ENCODE measurements at regions not wholly inside any gene's neighbourhood (a gene's known extent, or its start where the extent isn't known, plus 50 kb on each side); places are given as distances from the start of the nearest gene placed in this dataset.

DNA sequence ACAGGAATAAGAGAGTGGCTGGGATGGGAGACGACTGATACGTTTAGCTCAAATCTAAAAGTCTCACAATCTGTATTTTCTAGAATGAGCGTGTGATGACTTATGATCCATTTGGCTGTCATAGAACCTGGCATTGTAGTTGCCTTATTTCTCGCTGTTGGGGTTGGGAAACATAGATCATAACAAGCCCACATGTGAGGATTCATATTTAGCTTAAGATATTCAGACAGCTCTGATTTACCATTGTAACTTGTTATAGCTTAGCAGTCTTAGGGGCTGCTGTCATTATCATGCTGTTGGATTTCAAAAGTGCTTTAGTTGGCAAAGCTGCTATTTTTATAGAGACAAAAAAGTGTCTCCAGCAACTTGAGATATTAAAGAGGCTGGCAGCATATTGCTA lies 871.3 kb downstream of the ZPLD1 start:
- no peak for TF ChIP-seq TAF1 (IDR thresholded peaks at IDR 0.05; ENCODE audit: borderline replicate concordance, low read depth, low read length)
- no peak for TF ChIP-seq BHLHE40 (IDR thresholded peaks at IDR 0.05; ENCODE audit: borderline replicate concordance in 1 of 2, low read depth in 2 of 2, low read length in 1 of 2)
- no peak for TF ChIP-seq POLR2AphosphoS2 (IDR thresholded peaks at IDR 0.05; ENCODE audit: low read depth, low read length)
- TF ChIP-seq BMI1 (IDR thresholded peaks at IDR 0.05; ENCODE audit: borderline replicate concordance) = no peak
- TF ChIP-seq RUNX3 (IDR thresholded peaks at IDR 0.05; ENCODE audit: low read length) = no peak
- TF ChIP-seq RELA (IDR thresholded peaks at IDR 0.05; ENCODE audit: borderline replicate concordance, partially characterized antibody) = no peak
- TF ChIP-seq, protein P1, sequence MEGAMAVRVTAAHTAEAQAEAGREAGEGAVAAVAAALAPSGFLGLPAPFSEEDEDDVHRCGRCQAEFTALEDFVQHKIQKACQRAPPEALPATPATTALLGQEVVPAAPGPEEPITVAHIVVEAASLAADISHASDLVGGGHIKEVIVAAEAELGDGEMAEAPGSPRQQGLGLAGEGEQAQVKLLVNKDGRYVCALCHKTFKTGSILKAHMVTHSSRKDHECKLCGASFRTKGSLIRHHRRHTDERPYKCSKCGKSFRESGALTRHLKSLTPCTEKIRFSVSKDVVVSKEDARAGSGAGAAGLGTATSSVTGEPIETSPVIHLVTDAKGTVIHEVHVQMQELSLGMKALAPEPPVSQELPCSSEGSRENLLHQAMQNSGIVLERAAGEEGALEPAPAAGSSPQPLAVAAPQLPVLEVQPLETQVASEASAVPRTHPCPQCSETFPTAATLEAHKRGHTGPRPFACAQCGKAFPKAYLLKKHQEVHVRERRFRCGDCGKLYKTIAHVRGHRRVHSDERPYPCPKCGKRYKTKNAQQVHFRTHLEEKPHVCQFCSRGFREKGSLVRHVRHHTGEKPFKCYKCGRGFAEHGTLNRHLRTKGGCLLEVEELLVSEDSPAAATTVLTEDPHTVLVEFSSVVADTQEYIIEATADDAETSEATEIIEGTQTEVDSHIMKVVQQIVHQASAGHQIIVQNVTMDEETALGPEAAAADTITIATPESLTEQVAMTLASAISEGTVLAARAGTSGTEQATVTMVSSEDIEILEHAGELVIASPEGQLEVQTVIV (IDR thresholded peaks at IDR 0.05; ENCODE audit: borderline replicate concordance, partially characterized antibody) = no peak
- TF ChIP-seq SIX5 (IDR thresholded peaks at IDR 0.05; ENCODE audit: low read depth, low read length, severe bottlenecking) = no peak
- TF ChIP-seq NRF1 (conservative IDR thresholded peaks at IDR 0.05; ENCODE audit: low read depth, low read length) = no peak
- no peak for TF ChIP-seq STAT1 (conservative IDR thresholded peaks at IDR 0.05)
- no peak for TF ChIP-seq MYC (IDR thresholded peaks at IDR 0.05; ENCODE audit: insufficient read depth, insufficient read length, insufficient replicate concordance, low read length, severe bottlenecking)
- TF ChIP-seq CEBPB (IDR thresholded peaks at IDR 0.05; ENCODE audit: borderline replicate concordance in 1 of 2, low read depth in 2 of 2, low read length in 2 of 2) = no peak
- TF ChIP-seq TCF12 (IDR thresholded peaks at IDR 0.05; ENCODE audit: low read depth, low read length) = no peak
- TF ChIP-seq, protein P2, sequence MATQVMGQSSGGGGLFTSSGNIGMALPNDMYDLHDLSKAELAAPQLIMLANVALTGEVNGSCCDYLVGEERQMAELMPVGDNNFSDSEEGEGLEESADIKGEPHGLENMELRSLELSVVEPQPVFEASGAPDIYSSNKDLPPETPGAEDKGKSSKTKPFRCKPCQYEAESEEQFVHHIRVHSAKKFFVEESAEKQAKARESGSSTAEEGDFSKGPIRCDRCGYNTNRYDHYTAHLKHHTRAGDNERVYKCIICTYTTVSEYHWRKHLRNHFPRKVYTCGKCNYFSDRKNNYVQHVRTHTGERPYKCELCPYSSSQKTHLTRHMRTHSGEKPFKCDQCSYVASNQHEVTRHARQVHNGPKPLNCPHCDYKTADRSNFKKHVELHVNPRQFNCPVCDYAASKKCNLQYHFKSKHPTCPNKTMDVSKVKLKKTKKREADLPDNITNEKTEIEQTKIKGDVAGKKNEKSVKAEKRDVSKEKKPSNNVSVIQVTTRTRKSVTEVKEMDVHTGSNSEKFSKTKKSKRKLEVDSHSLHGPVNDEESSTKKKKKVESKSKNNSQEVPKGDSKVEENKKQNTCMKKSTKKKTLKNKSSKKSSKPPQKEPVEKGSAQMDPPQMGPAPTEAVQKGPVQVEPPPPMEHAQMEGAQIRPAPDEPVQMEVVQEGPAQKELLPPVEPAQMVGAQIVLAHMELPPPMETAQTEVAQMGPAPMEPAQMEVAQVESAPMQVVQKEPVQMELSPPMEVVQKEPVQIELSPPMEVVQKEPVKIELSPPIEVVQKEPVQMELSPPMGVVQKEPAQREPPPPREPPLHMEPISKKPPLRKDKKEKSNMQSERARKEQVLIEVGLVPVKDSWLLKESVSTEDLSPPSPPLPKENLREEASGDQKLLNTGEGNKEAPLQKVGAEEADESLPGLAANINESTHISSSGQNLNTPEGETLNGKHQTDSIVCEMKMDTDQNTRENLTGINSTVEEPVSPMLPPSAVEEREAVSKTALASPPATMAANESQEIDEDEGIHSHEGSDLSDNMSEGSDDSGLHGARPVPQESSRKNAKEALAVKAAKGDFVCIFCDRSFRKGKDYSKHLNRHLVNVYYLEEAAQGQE (IDR thresholded peaks at IDR 0.05; ENCODE audit: low read depth, low read length) = no peak
- TF ChIP-seq PAX8 (IDR thresholded peaks at IDR 0.05) = no peak
- no peak for TF ChIP-seq CREM (IDR thresholded peaks at IDR 0.05; ENCODE audit: low read depth)
- Histone ChIP-seq H3K9ac (ENCODE audit: control insufficient read depth, insufficient read depth, low read length) (no peak overlapping the region), H3K79me2 (ENCODE audit: control insufficient read depth, insufficient read depth, low read length) (no peaks in the 10 kb centered on the region), H3K27ac (ENCODE audit: control insufficient read depth, insufficient read depth) (no peak overlapping the region), H3K4me1 (ENCODE audit: control insufficient read depth, insufficient read depth, low read length) (no peaks in the 10 kb centered on the region), H3K9me3 (replicated peaks; ENCODE audit: control insufficient read depth, insufficient read depth, low read length) (no peaks in the 10 kb centered on the region), H4K20me1 (ENCODE audit: control insufficient read depth, insufficient read depth) (no peaks in the 10 kb centered on the region), H3K36me3 (ENCODE audit: control insufficient read depth in 2 of 2, insufficient read depth in 2 of 2, low read length in 1 of 2) (no peaks in the 10 kb centered on the region), H3K27me3 (replicated peaks in 1 of 2; ENCODE audit: control insufficient read depth in 2 of 2, insufficient read depth in 2 of 2, low read length in 1 of 2) (no peaks in the 10 kb centered on the region), H2AFZ (ENCODE audit: control insufficient read depth, low read depth, low read length) (no peak overlapping the region), H3K4me3 (no peak overlapping the region), H3K4me2 (ENCODE audit: control insufficient read depth, insufficient read depth) (no peak overlapping the region)
- FAIRE-seq = no peak
- no TSS peak for BruUV-seq (replicated peaks)
- WGBS (ENCODE audit: insufficient coverage, insufficient replicate concordance, low lambda C conversion rate, missing lambda C conversion rate) = 15% methylated on average over 4 of the region's 4 CpGs
- in situ Hi-C loops (cut with MboI) = no loop called here
- RAD21 ChIA-PET (ENCODE audit: unreplicated experiment) = no interaction called here
- intact Hi-C loops (cut with micrococcal nuclease; ENCODE audit: unreplicated experiment) = no loop called here
- CTCF ChIA-PET = no interaction called here
- DNase-seq (ENCODE audit: low read depth, low spot score) = no peak
- SMC1A ChIA-PET (ENCODE audit: uncharacterized antibody, unreplicated experiment) = interaction anchor here (0.5 kb wide), 1 partner anchor 1019 kb away, joined by 3 read pairs; no protein-coding TSS in a partner anchor
- no peak for ATAC-seq
- POLR2A ChIA-PET = no interaction called here
